ENCODE measurements at regions not wholly inside any gene's neighbourhood (a gene's known extent, or its start where the extent isn't known, plus 50 kb on each side); places are given as distances from the start of the nearest gene placed in this dataset.

- no peak for TF ChIP-seq CTCF (IDR thresholded peaks at IDR 0.05; ENCODE audit: control extremely low read depth, extremely low read depth)
- Histone ChIP-seq H3K9ac (ENCODE audit: insufficient read depth in 1 of 2, low read length in 2 of 2) (no peak overlapping the region), H3K4me3 (no peak overlapping the region), H3K36me3 (ENCODE audit: control insufficient read depth in 4 of 4, insufficient read depth in 4 of 4, low read length in 4 of 4) (no peaks in the 10 kb centered on the region), H3K9me3 (ENCODE audit: control insufficient read depth in 4 of 4, insufficient read depth in 3 of 4, low read length in 3 of 4) (peaks cover 0 to 2% (median 0%) of the 10 kb centered on the region in 4 donors), H3K27me3 (ENCODE audit: control insufficient read depth in 3 of 3, insufficient read depth in 3 of 3, low read length in 2 of 3) (no peaks in the 10 kb centered on the region), H3K27ac (ENCODE audit: low read depth in 1 of 2, low read length in 1 of 2) (no peak overlapping the region), H3K4me1 (ENCODE audit: control insufficient read depth in 5 of 5, insufficient read depth in 5 of 5, low read length in 5 of 5) (peaks cover 0 to 5% (median 0%) of the 10 kb centered on the region in 5 donors)
- DNase-seq (no peak), ATAC-seq (ENCODE audit: insufficient read depth, low FRiP score) (no peak)
- 78 to 88% methylated on average over 2 of the region's 2 CpGs for WGBS, 2 donors
Observed at GRCh38 chr18:44557616-44558151, 123.0 kb upstream of the SETBP1 start.

GRCh38 chr18:44558767-44559166 lies 121.9 kb upstream of the SETBP1 start:
- H3K27ac ChIP-seq (ENCODE audit: low read depth in 1 of 2, low read length in 1 of 2) = no peak overlapping the region
- no peak for ATAC-seq (ENCODE audit: insufficient read depth, low FRiP score)
- H3K4me1 ChIP-seq (ENCODE audit: control insufficient read depth in 5 of 5, insufficient read depth in 5 of 5, low read length in 5 of 5) = peaks cover 0 to 5% (median 0%) of the 10 kb centered on the region in 5 donors
- H3K27me3 ChIP-seq (ENCODE audit: control insufficient read depth in 3 of 3, insufficient read depth in 3 of 3, low read length in 2 of 3) = no peaks in the 10 kb centered on the region
- 76 to 82% methylated on average over 1 of the region's 1 CpG for WGBS, 2 donors
- H3K4me3 ChIP-seq = no peak overlapping the region
- no peak overlapping the region for H3K9ac ChIP-seq (ENCODE audit: insufficient read depth in 1 of 2, low read length in 2 of 2)
- no peak for TF ChIP-seq CTCF (IDR thresholded peaks at IDR 0.05; ENCODE audit: control extremely low read depth, extremely low read depth)
- H3K36me3 ChIP-seq (ENCODE audit: control insufficient read depth in 4 of 4, insufficient read depth in 4 of 4, low read length in 4 of 4) = no peaks in the 10 kb centered on the region
- DNase-seq = no peak
- peaks cover 0 to 2% (median 0%) of the 10 kb centered on the region in 4 donors for H3K9me3 ChIP-seq (ENCODE audit: control insufficient read depth in 4 of 4, insufficient read depth in 3 of 4, low read length in 3 of 4)

- ATAC-seq (ENCODE audit: insufficient read depth, low FRiP score) (no peak), DNase-seq (no peak)
- 20 to 50% methylated on average over 1 of the region's 1 CpG for WGBS, 2 donors
- TF ChIP-seq CTCF (IDR thresholded peaks at IDR 0.05; ENCODE audit: control extremely low read depth, extremely low read depth) = no peak
- Histone ChIP-seq H3K4me1 (ENCODE audit: control insufficient read depth in 5 of 5, insufficient read depth in 5 of 5, low read length in 5 of 5) (peaks cover 0 to 5% (median 0%) of the 10 kb centered on the region in 5 donors), H3K27me3 (ENCODE audit: control insufficient read depth in 3 of 3, insufficient read depth in 3 of 3, low read length in 2 of 3) (no peaks in the 10 kb centered on the region), H3K9ac (ENCODE audit: insufficient read depth in 1 of 2, low read length in 2 of 2) (no peak overlapping the region), H3K4me3 (no peak overlapping the region), H3K9me3 (ENCODE audit: control insufficient read depth in 4 of 4, insufficient read depth in 3 of 4, low read length in 3 of 4) (peaks cover 0 to 2% (median 0%) of the 10 kb centered on the region in 4 donors), H3K27ac (ENCODE audit: low read depth in 1 of 2, low read length in 1 of 2) (no peak overlapping the region), H3K36me3 (ENCODE audit: control insufficient read depth in 4 of 4, insufficient read depth in 4 of 4, low read length in 4 of 4) (no peaks in the 10 kb centered on the region)
Observed at GRCh38 chr18:44562986-44563385, 117.7 kb upstream of the SETBP1 start.

- peak in 1 of 3 donors; percentile 8 for DNase-seq
- TF ChIP-seq CTCF (IDR thresholded peaks at IDR 0.05; ENCODE audit: control extremely low read depth, extremely low read depth) = no peak
- ATAC-seq (ENCODE audit: insufficient read depth, low FRiP score) = no peak
- Histone ChIP-seq H3K4me1 (ENCODE audit: control insufficient read depth in 5 of 5, insufficient read depth in 5 of 5, low read length in 5 of 5) (no peaks in the 10 kb centered on the region), H3K9ac (ENCODE audit: insufficient read depth in 1 of 2, low read length in 2 of 2) (no peak overlapping the region), H3K4me3 (no peak overlapping the region), H3K9me3 (ENCODE audit: control insufficient read depth in 4 of 4, insufficient read depth in 3 of 4, low read length in 3 of 4) (no peaks in the 10 kb centered on the region), H3K36me3 (ENCODE audit: control insufficient read depth in 4 of 4, insufficient read depth in 4 of 4, low read length in 4 of 4) (no peaks in the 10 kb centered on the region), H3K27me3 (ENCODE audit: control insufficient read depth in 3 of 3, insufficient read depth in 3 of 3, low read length in 2 of 3) (no peaks in the 10 kb centered on the region), H3K27ac (ENCODE audit: low read depth in 1 of 2, low read length in 1 of 2) (no peak overlapping the region)
Observed at GRCh38 chr18:44564922-44565321, 115.8 kb upstream of the SETBP1 start.

Measured in lung (tissue), 11 donors.